SK-N-SH treated with all-trans-retinoic acid at 6 μM for 48 hours (cell line): ENCODE measurements at regions not wholly inside any gene's neighbourhood (a gene's known extent, or its start where the extent isn't known, plus 50 kb on each side); places are given as distances from the start of the nearest gene placed in this dataset.

Experiments used
- ARNTL ChIP-seq: fragments of 450-650 bp; formaldehyde crosslinking; IDR thresholded peaks from 2 replicates; pipeline ENCODE4 v1.5.0; 2020; ENCODE audit warnings: low read depth, mild to moderate bottlenecking, moderate library complexity, borderline replicate concordance
- BACH2 ChIP-seq: fragments of 250-450 bp; sonication (Bioruptor Pico); IDR thresholded peaks from 2 replicates; pipeline ENCODE4 v1.9.0; 2021; ENCODE audit warnings: mild to moderate bottlenecking, borderline replicate concordance
- CSRNP3 ChIP-seq: fragments of 250-450 bp; sonication (Bioruptor Pico); IDR thresholded peaks from 2 replicates; pipeline ENCODE4 v1.5.1; 2021; ENCODE audit warnings: mild to moderate bottlenecking, moderate library complexity
- ESRRG ChIP-seq: fragments of 250-450 bp; sonication (Bioruptor Pico); IDR thresholded peaks from 2 replicates; pipeline ENCODE4 v1.6.1; 2021; ENCODE audit warnings: mild to moderate bottlenecking
- OSR1 ChIP-seq: fragments of 250-450 bp; sonication (Bioruptor Pico); IDR thresholded peaks from 2 replicates; pipeline ENCODE4 v1.8.0; 2022; ENCODE audit warnings: moderate library complexity, mild to moderate bottlenecking, inconsistent platforms
- RARB ChIP-seq: fragments of 250-450 bp; sonication (Bioruptor Pico); IDR thresholded peaks from 2 replicates; pipeline ENCODE4 v1.8.0; 2021; ENCODE audit warnings: mild to moderate bottlenecking, moderate library complexity
- TCF4 ChIP-seq: fragments of 250-450 bp; sonication (Bioruptor Pico); IDR thresholded peaks from 2 replicates; pipeline ENCODE4 v1.8.0; 2021; ENCODE audit warnings: mild to moderate bottlenecking, moderate library complexity, borderline replicate concordance
- TSHZ2 ChIP-seq: fragments of 250-450 bp; sonication (Bioruptor Pico); IDR thresholded peaks from 2 replicates; pipeline ENCODE4 v1.5.0; 2020; ENCODE audit warnings: mild to moderate bottlenecking, moderate library complexity
- ZC3H10 ChIP-seq: fragments of 250-450 bp; sonication (Bioruptor Pico); IDR thresholded peaks from 2 replicates; pipeline ENCODE4 v1.5.1; 2021; ENCODE audit warnings: mild to moderate bottlenecking, moderate library complexity
- ZFP3 ChIP-seq: fragments of 250-450 bp; sonication (Bioruptor Pico); IDR thresholded peaks from 2 replicates; pipeline ENCODE4 v1.5.0; 2020; ENCODE audit warnings: mild to moderate bottlenecking, moderate library complexity
- ZFP30 ChIP-seq: fragments of 450-650 bp; formaldehyde crosslinking; IDR thresholded peaks from 2 replicates; pipeline ENCODE4 v1.5.0; 2022; ENCODE audit warnings: mild to moderate bottlenecking, moderate library complexity
- ZNF70 ChIP-seq: fragments of 450-650 bp; formaldehyde crosslinking; IDR thresholded peaks from 2 replicates; pipeline ENCODE4 v1.5.0; 2020; ENCODE audit warnings: mild to moderate bottlenecking, moderate library complexity
- TF ChIP-seq, protein P1 (sequence below): fragments of 250-450 bp; sonication (Bioruptor Pico); IDR thresholded peaks from 2 replicates; pipeline ENCODE4 v1.5.1; 2020; ENCODE audit warnings: low read depth, mild to moderate bottlenecking, moderate library complexity
- TF ChIP-seq, protein P2 (sequence below): fragments of 250-450 bp; sonication (Bioruptor Pico); IDR thresholded peaks from 2 replicates; pipeline ENCODE4 v1.8.0; 2021; ENCODE audit warnings: low read depth, mild to moderate bottlenecking, moderate library complexity, borderline replicate concordance

DNA sequence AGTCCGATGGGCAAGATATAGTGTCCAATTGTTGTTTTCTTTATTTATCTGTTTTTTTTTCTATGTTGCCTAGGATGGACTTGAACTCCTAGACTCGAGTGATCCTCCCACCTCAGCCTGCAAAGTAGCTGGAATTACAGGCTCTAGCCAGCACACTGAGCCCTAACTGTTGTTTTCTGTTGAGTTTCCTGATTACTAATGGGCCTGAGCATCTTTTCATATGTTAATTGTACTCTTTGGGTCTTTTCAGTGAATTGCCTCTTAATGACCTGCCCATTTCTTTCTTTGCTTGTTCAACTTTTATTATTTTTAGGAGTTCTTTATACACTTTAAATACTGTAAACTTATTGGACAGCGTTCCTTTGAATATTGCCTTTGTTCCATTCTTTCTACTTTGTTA is 213.0 kb downstream of the HS3ST3B1 start:
- no peak for TF ChIP-seq ARNTL (CRISPR knock-in tag)
- TF ChIP-seq OSR1 (CRISPR knock-in tag), result no peak
- no peak for TF ChIP-seq RARB
- no peak for TF ChIP-seq TCF4 (CRISPR knock-in tag)
- TF ChIP-seq, protein P1, sequence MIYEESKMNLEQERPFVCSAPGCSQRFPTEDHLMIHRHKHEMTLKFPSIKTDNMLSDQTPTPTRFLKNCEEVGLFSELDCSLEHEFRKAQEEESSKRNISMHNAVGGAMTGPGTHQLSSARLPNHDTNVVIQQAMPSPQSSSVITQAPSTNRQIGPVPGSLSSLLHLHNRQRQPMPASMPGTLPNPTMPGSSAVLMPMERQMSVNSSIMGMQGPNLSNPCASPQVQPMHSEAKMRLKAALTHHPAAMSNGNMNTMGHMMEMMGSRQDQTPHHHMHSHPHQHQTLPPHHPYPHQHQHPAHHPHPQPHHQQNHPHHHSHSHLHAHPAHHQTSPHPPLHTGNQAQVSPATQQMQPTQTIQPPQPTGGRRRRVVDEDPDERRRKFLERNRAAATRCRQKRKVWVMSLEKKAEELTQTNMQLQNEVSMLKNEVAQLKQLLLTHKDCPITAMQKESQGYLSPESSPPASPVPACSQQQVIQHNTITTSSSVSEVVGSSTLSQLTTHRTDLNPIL (CRISPR knock-in tag), result no peak
- no peak for TF ChIP-seq ESRRG (CRISPR knock-in tag)
- no peak for TF ChIP-seq ZNF70 (CRISPR knock-in tag)
- no peak for TF ChIP-seq ZFP30 (CRISPR knock-in tag)
- no peak for TF ChIP-seq CSRNP3 (CRISPR knock-in tag)
- TF ChIP-seq ZFP3, result no peak
- TF ChIP-seq, protein P2, sequence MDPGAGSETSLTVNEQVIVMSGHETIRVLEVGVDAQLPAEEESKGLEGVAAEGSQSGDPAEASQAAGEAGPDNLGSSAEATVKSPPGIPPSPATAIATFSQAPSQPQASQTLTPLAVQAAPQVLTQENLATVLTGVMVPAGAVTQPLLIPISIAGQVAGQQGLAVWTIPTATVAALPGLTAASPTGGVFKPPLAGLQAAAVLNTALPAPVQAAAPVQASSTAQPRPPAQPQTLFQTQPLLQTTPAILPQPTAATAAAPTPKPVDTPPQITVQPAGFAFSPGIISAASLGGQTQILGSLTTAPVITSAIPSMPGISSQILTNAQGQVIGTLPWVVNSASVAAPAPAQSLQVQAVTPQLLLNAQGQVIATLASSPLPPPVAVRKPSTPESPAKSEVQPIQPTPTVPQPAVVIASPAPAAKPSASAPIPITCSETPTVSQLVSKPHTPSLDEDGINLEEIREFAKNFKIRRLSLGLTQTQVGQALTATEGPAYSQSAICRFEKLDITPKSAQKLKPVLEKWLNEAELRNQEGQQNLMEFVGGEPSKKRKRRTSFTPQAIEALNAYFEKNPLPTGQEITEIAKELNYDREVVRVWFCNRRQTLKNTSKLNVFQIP, result no peak
- no peak for TF ChIP-seq BACH2
- TF ChIP-seq ZC3H10 (CRISPR knock-in tag), result no peak
- TF ChIP-seq TSHZ2 (CRISPR knock-in tag), result no peak
